ENCODE measurements at regions not wholly inside any gene's neighbourhood (a gene's known extent, or its start where the extent isn't known, plus 50 kb on each side); places are given as distances from the start of the nearest gene placed in this dataset.

GRCh38 chr3:153290268-153291015 lies 128.4 kb downstream of the RAP2B start:
- Mint-ChIP-seq H3K27me3 (no peaks in the 10 kb centered on the region), H3K9me3 (no peaks in the 10 kb centered on the region), H3K27ac (no peak overlapping the region), H3K4me1 (peaks cover 28 to 55% (median 48%) of the 10 kb centered on the region in 4 donors), H3K4me3 (peak overlapping the region in 3 of 10 donors; percentile 1 to 36 (median 10)), H3K36me3 (no peaks in the 10 kb centered on the region)
- DNase-seq (peak in 5 of 10 donors; percentile 9 to 47 (median 35)), ATAC-seq (peak; percentile 48 to 60)
- POLR2A ChIA-PET, result interaction anchor here (1.2 to 2.8 kb wide), 6 partner anchors 69 to 478 kb away, joined by 4 to 18 read pairs (median 6); partner anchors contain the start of gene RAP2B

DNA sequence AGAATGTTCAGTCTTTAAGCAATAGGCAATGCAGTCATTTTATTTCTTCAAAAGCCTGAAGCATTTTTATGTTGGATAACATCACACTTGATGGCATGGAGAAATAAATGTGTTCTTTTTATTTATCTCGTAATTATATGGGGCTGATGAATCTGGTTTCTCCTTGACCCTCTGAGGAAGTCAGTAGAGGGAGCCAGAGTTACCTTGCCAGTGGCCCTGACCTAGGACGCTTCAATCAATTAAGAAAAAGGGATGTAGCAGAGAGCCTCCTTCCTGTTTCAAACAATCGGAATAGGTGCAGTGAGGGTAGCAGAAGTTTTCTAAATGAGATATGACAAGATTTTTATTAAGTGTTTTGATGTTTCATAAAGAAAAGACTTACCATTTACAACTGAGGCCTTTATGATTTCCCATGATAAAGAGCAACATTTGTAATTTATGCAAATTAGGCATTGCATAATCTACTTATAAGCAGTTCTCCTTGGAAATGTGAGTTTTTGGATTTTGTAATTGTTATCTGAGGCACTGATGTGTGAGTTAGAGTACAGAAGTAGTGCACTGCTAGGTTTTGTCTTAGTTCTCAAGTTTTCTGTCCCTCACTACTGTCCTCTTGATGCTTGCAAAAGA lies 129.1 kb downstream of the RAP2B start:
- H3K4me3 Mint-ChIP-seq, result no peak overlapping the region
- H3K9me3 Mint-ChIP-seq, result no peaks in the 10 kb centered on the region
- peaks cover 24 to 47% (median 42%) of the 10 kb centered on the region in 4 donors for H3K4me1 Mint-ChIP-seq
- H3K27ac Mint-ChIP-seq, result peak overlapping the region in 2 of 10 donors; percentile 5 to 68
- H3K36me3 Mint-ChIP-seq, result no peaks in the 10 kb centered on the region
- peak; percentile 46 to 58 for ATAC-seq
- POLR2A ChIA-PET, result interaction anchor here (1.2 to 2.8 kb wide), 6 partner anchors 70 to 477 kb away, joined by 4 to 18 read pairs (median 6); partner anchors contain the start of gene RAP2B
- no peaks in the 10 kb centered on the region for H3K27me3 Mint-ChIP-seq
- peak in 2 of 10 donors; percentile 13 to 17 for DNase-seq

GRCh38 chr3:153293265-153293664 lies 131.2 kb downstream of the RAP2B start:
- ATAC-seq (no peak), DNase-seq (no peak)
- Mint-ChIP-seq H3K4me3 (no peak overlapping the region), H3K4me1 (peaks cover 14 to 34% (median 30%) of the 10 kb centered on the region in 4 donors), H3K36me3 (no peaks in the 10 kb centered on the region), H3K27ac (no peak overlapping the region), H3K27me3 (no peaks in the 10 kb centered on the region), H3K9me3 (no peaks in the 10 kb centered on the region)
- POLR2A ChIA-PET, result interaction anchor here (0.6 kb wide), 1 partner anchor 190 kb away, joined by 5 read pairs; no protein-coding TSS in a partner anchor

- no peak overlapping the region for H3K4me3 Mint-ChIP-seq
Observed at GRCh38 chr3:153295901-153296300, 133.9 kb downstream of the RAP2B start.

DNA sequence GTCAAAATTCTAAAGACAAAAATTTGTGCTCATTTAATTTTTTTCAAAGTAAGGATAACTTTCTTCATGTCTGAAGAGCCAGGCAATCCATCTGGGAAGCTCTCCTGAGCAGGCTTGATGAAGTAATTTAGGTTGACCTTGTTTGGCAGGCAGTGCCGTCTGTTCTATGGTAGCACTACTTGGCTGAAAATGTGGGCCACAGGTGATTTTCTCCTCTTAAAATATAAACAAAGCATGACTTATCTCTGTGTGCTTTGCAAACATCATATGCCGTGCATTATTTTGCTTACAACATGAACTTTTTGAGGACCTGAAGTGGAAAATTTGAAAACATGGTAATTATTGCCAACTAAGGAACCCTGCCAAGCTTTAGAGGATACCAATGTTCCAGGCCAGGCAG lies 143.2 kb downstream of the RAP2B start:
- H3K9me3 Mint-ChIP-seq, result no peaks in the 10 kb centered on the region
- H3K27ac Mint-ChIP-seq, result no peak overlapping the region
- H3K4me1 Mint-ChIP-seq, result no peaks in the 10 kb centered on the region
- H3K4me3 Mint-ChIP-seq, result no peak overlapping the region
- H3K36me3 Mint-ChIP-seq, result no peaks in the 10 kb centered on the region
- DNase-seq (no peak), ATAC-seq (no peak)
- POLR2A ChIA-PET, result no interaction called here
- no peaks in the 10 kb centered on the region for H3K27me3 Mint-ChIP-seq

More at GRCh38 chr3:153295901-153296300, 133.9 kb downstream of the RAP2B start:
- DNase-seq (no peak), ATAC-seq (no peak)
- H3K27me3 Mint-ChIP-seq, result peaks cover 0 to 5% (median 0%) of the 10 kb centered on the region in 5 donors
- peaks cover 3 to 10% (median 8%) of the 10 kb centered on the region in 4 donors for H3K4me1 Mint-ChIP-seq
- POLR2A ChIA-PET, result no interaction called here
- no peaks in the 10 kb centered on the region for H3K9me3 Mint-ChIP-seq
- H3K36me3 Mint-ChIP-seq, result no peaks in the 10 kb centered on the region
- no peak overlapping the region for H3K27ac Mint-ChIP-seq

GRCh38 chr3:153311541-153311940 lies 149.5 kb downstream of the RAP2B start:
- POLR2A ChIA-PET, result no interaction called here
- peaks cover 0 to 6% (median 0%) of the 10 kb centered on the region in 3 donors for H3K36me3 Mint-ChIP-seq
- H3K4me3 Mint-ChIP-seq, result no peak overlapping the region
- H3K27me3 Mint-ChIP-seq, result peaks cover 0 to 1% (median 0%) of the 10 kb centered on the region in 5 donors
- no peak for ATAC-seq
- H3K9me3 Mint-ChIP-seq, result no peaks in the 10 kb centered on the region
- no peak for DNase-seq
- peaks cover 3 to 16% (median 7%) of the 10 kb centered on the region in 4 donors for H3K4me1 Mint-ChIP-seq
- H3K27ac Mint-ChIP-seq, result no peak overlapping the region

GRCh38 chr3:153313302-153313965 lies 151.4 kb downstream of the RAP2B start:
- Mint-ChIP-seq H3K4me3 (no peak overlapping the region), H3K36me3 (peaks cover 0 to 9% (median 0%) of the 10 kb centered on the region in 3 donors)
- POLR2A ChIA-PET, result no interaction called here

GRCh38 chr3:153314038-153314437 lies 152.0 kb downstream of the RAP2B start:
- no peak overlapping the region for H3K27ac Mint-ChIP-seq
- no peak for DNase-seq
- ATAC-seq, result no peak
- peaks cover 0 to 3% (median 0%) of the 10 kb centered on the region in 9 donors for H3K9me3 Mint-ChIP-seq
- H3K4me1 Mint-ChIP-seq, result peaks cover 5 to 16% (median 7%) of the 10 kb centered on the region in 4 donors
- peaks cover 0 to 5% (median 1%) of the 10 kb centered on the region in 5 donors for H3K27me3 Mint-ChIP-seq
- no peak overlapping the region for H3K4me3 Mint-ChIP-seq
- H3K36me3 Mint-ChIP-seq, result peaks cover 0 to 9% (median 0%) of the 10 kb centered on the region in 3 donors
- POLR2A ChIA-PET, result no interaction called here

More at GRCh38 chr3:153313302-153313965, 151.4 kb downstream of the RAP2B start:
- DNase-seq, result no peak
- Mint-ChIP-seq H3K4me1 (peaks cover 3 to 16% (median 7%) of the 10 kb centered on the region in 4 donors), H3K27me3 (peaks cover 0 to 2% (median 0%) of the 10 kb centered on the region in 5 donors), H3K27ac (no peak overlapping the region), H3K9me3 (peaks cover 0 to 3% (median 0%) of the 10 kb centered on the region in 9 donors)
- ATAC-seq, result no peak

GRCh38 chr3:153315781-153316180 lies 153.8 kb downstream of the RAP2B start:
- Mint-ChIP-seq H3K36me3 (peaks cover 0 to 9% (median 0%) of the 10 kb centered on the region in 3 donors), H3K27ac (no peak overlapping the region), H3K4me1 (peaks cover 5 to 24% (median 12%) of the 10 kb centered on the region in 4 donors), H3K4me3 (no peak overlapping the region), H3K27me3 (peaks cover 0 to 7% (median 1%) of the 10 kb centered on the region in 5 donors), H3K9me3 (peaks cover 0 to 3% (median 0%) of the 10 kb centered on the region in 9 donors)
- POLR2A ChIA-PET, result no interaction called here
- no peak for DNase-seq
- ATAC-seq, result no peak

DNA sequence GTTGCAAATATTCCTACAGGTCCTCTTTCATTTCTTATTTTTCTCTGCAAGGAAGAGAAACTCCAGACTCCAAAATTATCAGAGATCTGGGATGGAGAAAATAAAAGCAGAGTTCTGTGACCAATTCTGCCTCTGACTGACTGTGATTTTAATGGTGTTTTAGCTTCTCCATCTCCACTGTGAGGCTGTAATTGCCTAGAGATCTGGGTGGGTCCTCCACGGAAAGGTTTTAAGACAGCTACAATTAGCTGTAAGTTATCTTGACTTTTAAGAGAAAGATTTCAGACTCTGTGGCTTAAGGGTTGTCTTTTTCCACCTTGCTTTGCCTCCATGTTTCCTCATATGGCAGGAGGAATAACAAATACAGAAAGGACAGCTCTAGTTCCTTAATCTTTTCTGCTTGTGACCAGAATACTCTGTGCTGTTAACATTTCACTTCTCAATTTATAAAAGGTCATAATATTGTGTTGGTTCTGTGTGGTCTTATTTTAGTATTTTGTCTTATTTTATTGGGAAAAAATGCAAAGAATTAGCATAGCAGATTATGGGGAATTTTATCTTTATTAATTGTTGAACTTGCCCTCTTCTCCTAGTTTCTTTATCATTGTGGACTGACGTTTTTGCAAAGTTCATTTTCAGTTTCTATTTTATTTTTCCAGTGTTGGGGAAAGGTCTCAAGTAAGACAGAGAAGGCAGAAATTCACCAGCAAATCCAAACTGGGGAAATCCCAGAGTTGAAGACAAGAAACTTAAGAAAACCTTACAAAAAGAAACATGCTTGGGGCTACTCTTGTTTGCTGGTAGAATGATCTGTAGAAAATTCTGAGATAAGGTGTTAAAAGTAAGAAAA lies 157.9 kb downstream of the RAP2B start:
- peak overlapping the region in 1 of 10 donors; percentile 13 for H3K27ac Mint-ChIP-seq
- peaks cover 0 to 8% (median 5%) of the 10 kb centered on the region in 4 donors for H3K4me1 Mint-ChIP-seq
- peaks cover 0 to 8% (median 0%) of the 10 kb centered on the region in 3 donors for H3K36me3 Mint-ChIP-seq
- peaks cover 0 to 7% (median 0%) of the 10 kb centered on the region in 5 donors for H3K27me3 Mint-ChIP-seq
- peaks cover 0 to 5% (median 0%) of the 10 kb centered on the region in 9 donors for H3K9me3 Mint-ChIP-seq
- ATAC-seq, result no peak
- peak overlapping the region in 1 of 10 donors; percentile 63 for H3K4me3 Mint-ChIP-seq
- DNase-seq, result no peak
- POLR2A ChIA-PET, result no interaction called here

GRCh38 chr3:153320585-153321128 lies 158.6 kb downstream of the RAP2B start:
- H3K36me3 Mint-ChIP-seq, result peaks cover 0 to 8% (median 0%) of the 10 kb centered on the region in 3 donors
- no peak overlapping the region for H3K27ac Mint-ChIP-seq
- no peak overlapping the region for H3K4me3 Mint-ChIP-seq
- DNase-seq, result no peak
- peaks cover 0 to 7% (median 0%) of the 10 kb centered on the region in 5 donors for H3K27me3 Mint-ChIP-seq
- H3K4me1 Mint-ChIP-seq, result peaks cover 0 to 8% (median 5%) of the 10 kb centered on the region in 4 donors
- POLR2A ChIA-PET, result no interaction called here
- ATAC-seq, result no peak
- peaks cover 0 to 12% (median 0%) of the 10 kb centered on the region in 9 donors for H3K9me3 Mint-ChIP-seq
